H1 (cell line): ENCODE measurements at regions not wholly inside any gene's neighbourhood (a gene's known extent, or its start where the extent isn't known, plus 50 kb on each side); places are given as distances from the start of the nearest gene placed in this dataset.

Experiments used
- CTCF ChIA-PET: fragments of 300-600 bp; sonication (Branson Sonifier 250); formaldehyde crosslinking; loops from one replicate; lab custom pipeline; 2021; ENCODE audit not compliant: partially characterized antibody; lab: Charles Lee
- POLR2A ChIA-PET: fragments of 300-600 bp; sonication (Branson Sonifier 250); formaldehyde crosslinking; loops from one replicate; lab custom pipeline; 2021; ENCODE audit warnings: inconsistent platforms; ENCODE audit not compliant: partially characterized antibody; lab: Charles Lee
- DNase-seq, 2 experiments: peaks; one replicate each; pipeline versions ENCODE4 v3.0.0 to v3.0.0-alpha.2; 2010 to 2022; ENCODE audit warnings: low spot score in 2 of 2, low read depth in 1 of 2, mixed read lengths in 1 of 2
- FAIRE-seq: peaks from 2 replicates; lab custom pipeline; 2011; peaks lifted over from hg19 to GRCh38; lab: Jason Lieb, UNC
- H2AFZ ChIP-seq: 2 replicates; pipeline ENCODE4 v1.8.1; 2012; ENCODE audit warnings: low read length, inconsistent platforms
- H2AK5ac ChIP-seq: 2 replicates; pipeline ENCODE4 v1.6.1; 2013; ENCODE audit warnings: low read depth, low read length
- H2BK120ac ChIP-seq: replicated peaks from 2 replicates; pipeline ENCODE3; 2013; ENCODE audit warnings: low read depth, low read length, inconsistent platforms
- H2BK12ac ChIP-seq: 2 replicates; pipeline ENCODE4 v1.6.1; 2013; ENCODE audit warnings: low read depth, low read length
- H2BK15ac ChIP-seq: 2 replicates; pipeline ENCODE4 v1.6.1; 2013; ENCODE audit warnings: low read length
- H2BK20ac ChIP-seq: 2 replicates; pipeline ENCODE4 v1.6.1; 2013; ENCODE audit warnings: low read length
- H2BK5ac ChIP-seq: 2 replicates; pipeline ENCODE4 v1.6.1; 2013; ENCODE audit warnings: low read depth, low read length
- H3K14ac ChIP-seq: 2 replicates; pipeline ENCODE4 v1.6.1; 2013; ENCODE audit warnings: inconsistent platforms; ENCODE audit not compliant: insufficient read length
- H3K18ac ChIP-seq: 2 replicates; pipeline ENCODE4 v1.6.1; 2013; ENCODE audit warnings: low read length; ENCODE audit errors: extremely low read depth
- H3K23ac ChIP-seq: 2 replicates; pipeline ENCODE4 v1.6.1; 2013; ENCODE audit warnings: inconsistent platforms; ENCODE audit not compliant: insufficient read length
- H3K23me2 ChIP-seq: 2 replicates; pipeline ENCODE4 v1.6.1; 2013; ENCODE audit warnings: low read depth, low read length
- H3K27ac ChIP-seq: 2 replicates; pipeline ENCODE4 v1.6.1; 2011; ENCODE audit warnings: low read depth, low read length, inconsistent platforms
- H3K27me3 ChIP-seq, 4 experiments: replicated peaks in 1 of 4; 1 replicate in 1 of 4; 2 replicates in 3 of 4; pipeline versions ENCODE4 v1.6.1 to v1.8.1; 2011 to 2013; ENCODE audit warnings: low read length in 3 of 4, mild to moderate bottlenecking in 3 of 4, inconsistent platforms in 2 of 4, mixed read lengths in 2 of 4, moderate library complexity in 1 of 4; ENCODE audit not compliant: control insufficient read depth in 3 of 4, insufficient read depth in 3 of 4; ENCODE audit errors: extremely low read depth in 1 of 4
- H3K36me3 ChIP-seq, 4 experiments: 2 replicates each; pipeline versions ENCODE4 v1.6.1 to v1.8.1; 2011 to 2013; ENCODE audit warnings: mild to moderate bottlenecking in 4 of 4, low read length in 3 of 4, moderate library complexity in 2 of 4, control low read depth in 1 of 4, inconsistent platforms in 1 of 4; ENCODE audit not compliant: insufficient read depth in 4 of 4, control insufficient read depth in 2 of 4
- H3K4ac ChIP-seq: replicated peaks from 2 replicates; pipeline ENCODE3; 2013; ENCODE audit warnings: low read length, low read depth, mixed read lengths, inconsistent platforms; ENCODE audit not compliant: insufficient read length
- H3K4me1 ChIP-seq, 4 experiments: replicated peaks in 1 of 4; 1 replicate in 1 of 4; 2 replicates in 3 of 4; pipeline versions ENCODE4 v1.6.1 to v1.8.1; 2011 to 2013; ENCODE audit warnings: low read length in 3 of 4, inconsistent platforms in 2 of 4, mixed read lengths in 1 of 4; ENCODE audit not compliant: insufficient read depth in 4 of 4, control insufficient read depth in 3 of 4
- H3K4me2 ChIP-seq, 2 experiments: 2 replicates each; pipeline versions ENCODE4 v1.6.1 to v1.8.1; 2011 to 2013; ENCODE audit warnings: low read depth in 2 of 2, low read length in 2 of 2, control low read depth in 1 of 2, inconsistent platforms in 1 of 2, mild to moderate bottlenecking in 1 of 2; ENCODE audit not compliant: insufficient read depth in 1 of 2
- H3K4me3 ChIP-seq, 4 experiments: fragments of 200-600, 300-600 bp in 1 of 4; sonication (generic), shearing (Covaris generic), sonication (Bioruptor Twin) in 1 of 4; 2 replicates each; pipeline versions ENCODE4 v1.5.1 to v1.8.1; 2011 to 2016; ENCODE audit warnings: low read length in 4 of 4, low read depth in 3 of 4, control low read depth in 2 of 4, inconsistent platforms in 2 of 4, mild to moderate bottlenecking in 2 of 4, mixed read lengths in 1 of 4, moderate library complexity in 1 of 4; ENCODE audit not compliant: insufficient read depth in 2 of 4; ENCODE audit errors: extremely low read depth in 1 of 4
- H3K56ac ChIP-seq: replicated peaks from 2 replicates; pipeline ENCODE3; 2013; ENCODE audit warnings: low read depth, mild to moderate bottlenecking, mixed read lengths, low read length, inconsistent platforms; ENCODE audit not compliant: insufficient read length
- H3K79me1 ChIP-seq: 2 replicates; pipeline ENCODE4 v1.6.1; 2013; ENCODE audit warnings: low read depth, low read length, control low read depth
- H3K79me2 ChIP-seq, 2 experiments: 2 replicates each; pipeline versions ENCODE4 v1.6.1 to v1.8.1; 2012 to 2013; ENCODE audit warnings: low read length in 2 of 2, mild to moderate bottlenecking in 2 of 2, inconsistent platforms in 1 of 2; ENCODE audit not compliant: insufficient read depth in 2 of 2, control insufficient read depth in 1 of 2
- H3K9ac ChIP-seq, 4 experiments: replicated peaks in 1 of 4; 1 replicate in 1 of 4; 2 replicates in 3 of 4; pipeline versions ENCODE4 v1.6.1 to v1.8.1; 2011 to 2013; ENCODE audit warnings: low read depth in 3 of 4, low read length in 3 of 4, control low read depth in 2 of 4, mild to moderate bottlenecking in 2 of 4, moderate library complexity in 2 of 4, inconsistent platforms in 1 of 4; ENCODE audit errors: extremely low read depth in 1 of 4
- H3K9me3 ChIP-seq, 2 experiments: 2 replicates each; pipeline versions ENCODE4 v1.6.1 to v1.8.1; 2012 to 2013; ENCODE audit warnings: mild to moderate bottlenecking in 2 of 2, moderate library complexity in 2 of 2, control low read depth in 1 of 2, inconsistent platforms in 1 of 2, low read depth in 1 of 2, low read length in 1 of 2, mixed read lengths in 1 of 2; ENCODE audit not compliant: insufficient read depth in 2 of 2
- H4K20me1 ChIP-seq, 2 experiments: replicated peaks in 1 of 2; 2 replicates each; pipeline versions ENCODE3 to v1.8.1; 2011 to 2013; ENCODE audit warnings: inconsistent platforms in 2 of 2, low read length in 2 of 2, mild to moderate bottlenecking in 1 of 2; ENCODE audit not compliant: insufficient read depth in 2 of 2, control insufficient read depth in 1 of 2
- H4K5ac ChIP-seq: 2 replicates; pipeline ENCODE4 v1.6.1; 2013; ENCODE audit warnings: low read length, low read depth, mixed read lengths, inconsistent platforms; ENCODE audit not compliant: insufficient read length
- H4K8ac ChIP-seq: 2 replicates; pipeline ENCODE4 v1.8.0; 2013; ENCODE audit warnings: mild to moderate bottlenecking, moderate library complexity, low read length, inconsistent platforms; ENCODE audit not compliant: insufficient read depth; ENCODE audit errors: extremely low read depth
- H4K91ac ChIP-seq: replicated peaks from 2 replicates; pipeline ENCODE3; 2013; ENCODE audit warnings: low read length, mixed read lengths, inconsistent platforms; ENCODE audit not compliant: insufficient read length
- ATF3 ChIP-seq: IDR thresholded peaks from 2 replicates; pipeline ENCODE4 v1.6.1; 2011; ENCODE audit warnings: low read depth, mild to moderate bottlenecking, low read length; ENCODE audit not compliant: insufficient read depth
- CBX5 ChIP-seq: fragments of 300-800, 300-1000 bp; sonication (generic); IDR thresholded peaks from 2 replicates; pipeline ENCODE4 v1.7.1; 2016; ENCODE audit warnings: antibody characterized with exemption, low read length, low read depth
- CEBPB ChIP-seq: IDR thresholded peaks from 2 replicates; pipeline ENCODE4 v1.6.1; 2012; ENCODE audit warnings: low read depth, low read length
- CHD1 ChIP-seq: IDR thresholded peaks from 2 replicates; pipeline ENCODE4 v1.6.1; 2012; ENCODE audit warnings: low read depth, low read length, improper control_type of control experiment
- CTBP2 ChIP-seq: IDR thresholded peaks from 2 replicates; pipeline ENCODE4 v1.7.0; 2011; ENCODE audit warnings: borderline replicate concordance, mild to moderate bottlenecking, moderate library complexity, mixed read lengths, low read length; ENCODE audit not compliant: insufficient read depth, insufficient read length
- EP300 ChIP-seq, 2 experiments: IDR thresholded peaks; 1 replicate in 1 of 2; 2 replicates in 1 of 2; pipeline ENCODE4 v1.6.1; 2011 to 2012; ENCODE audit warnings: low read depth in 2 of 2, low read length in 2 of 2, mild to moderate bottlenecking in 2 of 2, borderline replicate concordance in 1 of 2, inconsistent platforms in 1 of 2, moderate library complexity in 1 of 2
- FOSL1 ChIP-seq: IDR thresholded peaks from 2 replicates; pipeline ENCODE4 v1.6.1; 2011; ENCODE audit warnings: mild to moderate bottlenecking, low read depth, low read length, moderate library complexity; ENCODE audit not compliant: insufficient read depth
- KDM5A ChIP-seq: fragments of 200-600 bp; IDR thresholded peaks from 2 replicates; pipeline ENCODE4 v1.7.1; 2012; ENCODE audit warnings: mild to moderate bottlenecking, low read length, inconsistent platforms, mixed read lengths
- POU5F1 ChIP-seq: IDR thresholded peaks from 2 replicates; pipeline ENCODE4 v1.6.1; 2011; ENCODE audit warnings: low read depth, mild to moderate bottlenecking, low read length, moderate library complexity
- RAD21 ChIP-seq, 2 experiments: IDR thresholded peaks in 1 of 2; conservative IDR thresholded peaks in 1 of 2; 2 replicates each; pipeline ENCODE4 v1.6.1; 2011; ENCODE audit warnings: low read depth in 2 of 2, low read length in 2 of 2, improper control_type of control experiment in 1 of 2, inconsistent platforms in 1 of 2, mild to moderate bottlenecking in 1 of 2, moderate library complexity in 1 of 2
- RBBP5 ChIP-seq: IDR thresholded peaks from 2 replicates; pipeline ENCODE4 v1.7.1; 2012; ENCODE audit warnings: low read depth, mild to moderate bottlenecking, inconsistent platforms, low read length, moderate library complexity, borderline replicate concordance
- RFX5 ChIP-seq: IDR thresholded peaks from 2 replicates; pipeline ENCODE4 v1.6.1; 2011; ENCODE audit warnings: low read depth, low read length, improper control_type of control experiment, borderline replicate concordance
- SUZ12 ChIP-seq: fragments of 200-600 bp; sonication (generic); IDR thresholded peaks from 2 replicates; pipeline ENCODE4 v1.6.1; 2012; ENCODE audit warnings: mild to moderate bottlenecking, inconsistent platforms, low read length, moderate library complexity, mixed read lengths
- WGBS, 2 experiments: shearing (Covaris generic) in 1 of 2; methylation state at CpG; one replicate each; pipeline versions ENCODE4 v1.1.6 to v1.1.7; 2013 to 2015; ENCODE audit warnings: low lambda C conversion rate in 2 of 2, mixed read lengths in 2 of 2, inconsistent platforms in 1 of 2, low coverage in 1 of 2, missing lambda C conversion rate in 1 of 2; ENCODE audit not compliant: insufficient replicate concordance in 2 of 2, insufficient coverage in 1 of 2, insufficient read length in 1 of 2; ENCODE audit errors: extremely low coverage in 1 of 2, missing lambda C conversion rate in 1 of 2; 5-methylcytosine and 5-hydroxymethylcytosine counted together

GRCh38 chr13:109336730-109337129, 449.7 kb downstream of the IRS2 start:
- peaks cover 0 to 3% (median 0%) of the 10 kb centered on the region in 4 experiments; a peak in 2 of 7 replicates for H3K4me1 ChIP-seq
- H2BK12ac ChIP-seq, result no peak overlapping the region
- no peaks in the 10 kb centered on the region for H3K23me2 ChIP-seq
- no peak overlapping the region for H2AK5ac ChIP-seq
- no peak overlapping the region for H4K8ac ChIP-seq
- H4K5ac ChIP-seq, result no peak overlapping the region
- H3K23ac ChIP-seq, result no peak overlapping the region
- FAIRE-seq, result no peak
- H3K14ac ChIP-seq, result no peak overlapping the region
- H3K56ac ChIP-seq, result no peak overlapping the region
- no peak overlapping the region for H2BK15ac ChIP-seq
- CTCF ChIA-PET, result interaction anchor here (0.6 kb wide), 1 partner anchor 101 kb away, joined by 3 read pairs; no protein-coding TSS in a partner anchor
- H2BK20ac ChIP-seq, result no peak overlapping the region
- POLR2A ChIA-PET, result no interaction called here
- 79% methylated on average over 1 of the region's 1 CpG; no CpG with 5 or more reads in 1 of the 2 experiments for WGBS, 2 experiments
- no peak overlapping the region for H4K91ac ChIP-seq
- H4K20me1 ChIP-seq, result no peaks in the 10 kb centered on the region
- no peaks in the 10 kb centered on the region for H3K79me1 ChIP-seq
- no peaks in the 10 kb centered on the region for H3K9me3 ChIP-seq
- H3K27me3 ChIP-seq, result no peaks in the 10 kb centered on the region
- H3K4me3 ChIP-seq, result no peak overlapping the region
- H3K18ac ChIP-seq, result no peak overlapping the region
- H3K4ac ChIP-seq, result no peak overlapping the region
- no peaks in the 10 kb centered on the region for H3K79me2 ChIP-seq
- no peak overlapping the region for H3K27ac ChIP-seq
- no peak overlapping the region for H3K9ac ChIP-seq
- no peak overlapping the region for H2AFZ ChIP-seq
- H3K4me2 ChIP-seq, result no peak overlapping the region
- no peak for DNase-seq
- H3K36me3 ChIP-seq, result no peaks in the 10 kb centered on the region
- no peak overlapping the region for H2BK120ac ChIP-seq
- no peak overlapping the region for H2BK5ac ChIP-seq
- TF ChIP-seq KDM5A (no peak), CBX5 (no peak), CHD1 (no peak), RFX5 (no peak), RBBP5 (no peak), SUZ12 (no peak), POU5F1 (no peak), ATF3 (no peak), CTBP2 (no peak), EP300 (IDR thresholded peaks at IDR 0.05; ENCODE audit: borderline replicate concordance in 1 of 2, low read depth in 2 of 2, low read length in 2 of 2) (no peak), RAD21 (IDR thresholded peaks at IDR 0.05 in 1 of 2, conservative IDR thresholded peaks at IDR 0.05 in 1 of 2; ENCODE audit: low read depth in 2 of 2, low read length in 2 of 2) (no peak), FOSL1 (no peak), CEBPB (no peak)
